GM12873 (cell line): ENCODE measurements at regions not wholly inside any gene's neighbourhood (a gene's known extent, or its start where the extent isn't known, plus 50 kb on each side); places are given as distances from the start of the nearest gene placed in this dataset.

Experiments used
- TF ChIP-seq, protein P1 (sequence below): IDR thresholded peaks from 2 replicates; pipeline ENCODE4 v1.5.1; 2012; ENCODE audit warnings: low read depth, mild to moderate bottlenecking, moderate library complexity, low read length, control low read depth; ENCODE audit not compliant: insufficient read depth; ENCODE audit errors: missing control alignments

GRCh38 chr1:114315631-114316030 is 162.0 kb upstream of the SYT6 start:
- TF ChIP-seq, protein P1, sequence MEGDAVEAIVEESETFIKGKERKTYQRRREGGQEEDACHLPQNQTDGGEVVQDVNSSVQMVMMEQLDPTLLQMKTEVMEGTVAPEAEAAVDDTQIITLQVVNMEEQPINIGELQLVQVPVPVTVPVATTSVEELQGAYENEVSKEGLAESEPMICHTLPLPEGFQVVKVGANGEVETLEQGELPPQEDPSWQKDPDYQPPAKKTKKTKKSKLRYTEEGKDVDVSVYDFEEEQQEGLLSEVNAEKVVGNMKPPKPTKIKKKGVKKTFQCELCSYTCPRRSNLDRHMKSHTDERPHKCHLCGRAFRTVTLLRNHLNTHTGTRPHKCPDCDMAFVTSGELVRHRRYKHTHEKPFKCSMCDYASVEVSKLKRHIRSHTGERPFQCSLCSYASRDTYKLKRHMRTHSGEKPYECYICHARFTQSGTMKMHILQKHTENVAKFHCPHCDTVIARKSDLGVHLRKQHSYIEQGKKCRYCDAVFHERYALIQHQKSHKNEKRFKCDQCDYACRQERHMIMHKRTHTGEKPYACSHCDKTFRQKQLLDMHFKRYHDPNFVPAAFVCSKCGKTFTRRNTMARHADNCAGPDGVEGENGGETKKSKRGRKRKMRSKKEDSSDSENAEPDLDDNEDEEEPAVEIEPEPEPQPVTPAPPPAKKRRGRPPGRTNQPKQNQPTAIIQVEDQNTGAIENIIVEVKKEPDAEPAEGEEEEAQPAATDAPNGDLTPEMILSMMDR: no peak

DNA sequence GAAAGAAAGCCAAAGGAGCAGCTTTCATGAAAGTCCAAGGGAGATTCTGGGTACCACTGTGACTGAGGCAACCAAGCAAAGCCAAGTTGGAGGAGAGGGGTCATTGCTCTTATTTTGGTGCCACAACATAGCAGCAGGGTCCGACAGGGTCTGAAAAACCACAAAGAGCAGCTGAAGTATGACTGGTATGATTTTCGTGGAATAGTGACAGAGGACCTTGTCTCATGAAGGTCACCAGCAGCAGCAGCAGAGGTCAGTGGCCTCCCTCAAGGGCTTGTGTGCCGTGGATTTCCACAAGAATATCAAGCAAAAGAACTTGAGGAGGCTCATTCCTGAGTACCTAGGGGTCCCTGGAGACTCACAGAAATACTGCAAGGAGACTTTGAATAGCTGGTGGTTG is 160.9 kb upstream of the SYT6 start:
- TF ChIP-seq, protein P1: no peak

- TF ChIP-seq, protein P1: no peak
Observed at GRCh38 chr1:114314098-114314497, 160.4 kb upstream of the SYT6 start.

GRCh38 chr1:114310695-114311271 is 157.1 kb upstream of the SYT6 start:
- TF ChIP-seq, protein P1: no peak

DNA sequence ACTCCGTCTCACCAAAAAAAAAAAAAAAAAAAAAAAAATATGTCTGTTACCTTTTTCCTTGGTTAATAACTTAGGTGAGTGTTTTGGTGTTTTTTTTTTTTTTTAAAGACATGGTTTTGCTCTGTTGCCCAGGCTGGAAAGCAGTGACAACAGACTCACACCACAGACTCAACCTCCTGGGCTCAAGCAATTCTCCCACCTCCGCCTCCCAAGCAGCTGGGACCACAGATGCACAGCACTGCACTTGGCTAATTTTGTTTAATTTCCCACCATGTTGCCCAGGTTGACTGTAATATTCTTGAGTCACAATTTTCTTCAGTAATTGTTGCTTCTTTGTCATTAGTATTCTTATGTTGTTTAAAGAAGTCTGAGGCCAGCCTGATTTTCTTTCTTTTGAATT is 149.2 kb upstream of the SYT6 start:
- TF ChIP-seq, protein P1: no peak

DNA sequence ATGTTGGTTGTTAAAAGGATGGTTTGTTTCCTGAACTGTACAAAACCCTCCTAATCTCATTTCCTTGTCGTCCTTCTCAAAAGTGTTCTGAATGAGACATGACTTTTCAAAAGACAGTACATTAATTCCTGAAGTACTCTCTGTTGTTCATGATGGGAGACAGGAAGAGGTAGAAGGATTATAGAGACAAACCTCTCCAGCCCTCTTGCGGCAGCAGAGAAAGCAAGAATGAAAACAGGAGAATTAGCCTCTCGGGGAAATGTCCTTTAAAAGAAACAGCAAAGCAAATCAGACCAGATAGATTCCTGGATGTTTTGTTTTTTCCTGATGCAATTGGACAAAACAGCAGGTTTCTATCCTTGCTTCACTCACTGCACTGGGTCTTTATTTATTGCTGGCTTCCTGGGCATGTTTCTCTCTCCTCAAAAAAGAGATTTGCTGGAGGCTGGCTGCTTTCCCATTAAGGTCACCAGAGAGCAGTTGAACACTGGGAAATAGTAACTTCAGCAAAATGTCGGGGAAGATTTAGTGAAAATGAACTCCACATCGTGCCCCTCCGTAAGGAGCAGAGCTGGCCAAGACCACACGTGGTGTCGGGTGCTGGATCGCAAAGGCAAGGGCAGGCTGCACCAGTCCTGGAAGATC is 145.8 kb upstream of the SYT6 start:
- TF ChIP-seq, protein P1: no peak

- TF ChIP-seq, protein P1: no peak
Observed at GRCh38 chr1:114298008-114298407, 144.3 kb upstream of the SYT6 start.
